Stimulated activated naive CD4-positive, alpha-beta T cell treated with Interleukin-2 at 50 U/mL for 16 hours (primary cell): ENCODE measurements at regions not wholly inside any gene's neighbourhood (a gene's known extent, or its start where the extent isn't known, plus 50 kb on each side); places are given as distances from the start of the nearest gene placed in this dataset.

Experiments
- DNase-seq: peaks from one replicate; lab custom pipeline; 2025; lab: John Stamatoyannopoulos, UW

- no peak for DNase-seq
These were observed 1605.3 kb downstream of the BRINP3 start for GRCh38 chr1:188872376-188872775.

- DNase-seq, result no peak
These were observed 1600.0 kb downstream of the BRINP3 start for GRCh38 chr1:188877668-188878067.

- DNase-seq, result no peak
These were observed 1589.3 kb downstream of the BRINP3 start for GRCh38 chr1:188888386-188888785.

- DNase-seq, result no peak
These were observed 1588.5 kb downstream of the BRINP3 start for GRCh38 chr1:188889166-188889565.

- no peak for DNase-seq
These were observed 1585.7 kb downstream of the BRINP3 start for GRCh38 chr1:188891958-188892357.

GRCh38 chr1:188895611-188896010, 1582.1 kb downstream of the BRINP3 start:
- no peak for DNase-seq

GRCh38 chr1:188903241-188903640, 1574.4 kb downstream of the BRINP3 start:
- no peak for DNase-seq

GRCh38 chr1:188904201-188904600, 1573.5 kb downstream of the BRINP3 start:
- no peak for DNase-seq

- no peak for DNase-seq
These were observed 1570.6 kb downstream of the BRINP3 start for GRCh38 chr1:188906921-188907641.

GRCh38 chr1:188930382-188930781, 1547.3 kb downstream of the BRINP3 start:
- no peak for DNase-seq

- DNase-seq, result no peak
These were observed 1546.2 kb downstream of the BRINP3 start for GRCh38 chr1:188931506-188931905.

GRCh38 chr1:188937965-188938551, 1539.6 kb downstream of the BRINP3 start:
- DNase-seq, result no peak

GRCh38 chr1:188941986-188942385, 1535.7 kb downstream of the BRINP3 start:
- no peak for DNase-seq

- DNase-seq, result no peak
These were observed 1528.0 kb downstream of the BRINP3 start for GRCh38 chr1:188949701-188950100.

- no peak for DNase-seq
These were observed 1519.1 kb downstream of the BRINP3 start for GRCh38 chr1:188958461-188959115.

- DNase-seq, result no peak
These were observed 1490.8 kb downstream of the BRINP3 start for GRCh38 chr1:188986745-188987417.

GRCh38 chr1:188988589-188988988, 1489.1 kb downstream of the BRINP3 start:
- no peak for DNase-seq

- no peak for DNase-seq
These were observed 1486.3 kb downstream of the BRINP3 start for GRCh38 chr1:188991221-188991930.

- no peak for DNase-seq
These were observed 1469.8 kb downstream of the BRINP3 start for GRCh38 chr1:189007824-189008223.

- no peak for DNase-seq
These were observed 1456.1 kb downstream of the BRINP3 start for GRCh38 chr1:189021577-189021976.

- DNase-seq, result no peak
These were observed 1455.6 kb downstream of the BRINP3 start for GRCh38 chr1:189022015-189022414.

- DNase-seq, result no peak
These were observed 1450.2 kb downstream of the BRINP3 start for GRCh38 chr1:189027512-189027911.
